HG02938 (cell line): ENCODE measurements at regions not wholly inside any gene's neighbourhood (a gene's known extent, or its start where the extent isn't known, plus 50 kb on each side); places are given as distances from the start of the nearest gene placed in this dataset.

Experiments used
- ATAC-seq: cut with Tn5 transposase; IDR thresholded peaks from one replicate; pipeline ENCODE4 v1.9.1; 2021; ENCODE audit warnings: mild to moderate bottlenecking, moderate library complexity; ENCODE audit not compliant: unreplicated experiment

- no peak for ATAC-seq
Observed at GRCh38 chr5:8234179-8234770, 365.3 kb downstream of the MTRR start.

DNA sequence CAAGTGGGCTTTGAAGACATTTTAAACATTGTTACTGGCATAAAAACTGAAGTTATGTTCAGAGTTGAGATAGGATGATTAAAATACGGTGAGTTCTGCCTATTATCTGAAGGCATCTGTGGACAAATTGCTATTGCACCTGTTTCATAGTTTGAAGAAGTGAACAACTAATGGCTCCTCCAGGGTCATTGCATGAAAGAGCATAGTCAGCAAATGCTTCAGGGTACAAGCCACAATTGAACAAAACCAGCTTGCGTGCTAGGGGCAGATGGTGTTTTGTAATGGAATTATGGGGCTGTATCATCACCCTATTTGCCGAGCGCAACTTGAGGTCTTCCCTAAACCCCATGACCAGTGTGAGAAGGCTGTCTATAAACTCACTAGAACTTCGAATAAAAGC is 369.1 kb downstream of the MTRR start:
- no peak for ATAC-seq

GRCh38 chr5:8239198-8239597 is 370.2 kb downstream of the MTRR start:
- ATAC-seq, result no peak

DNA sequence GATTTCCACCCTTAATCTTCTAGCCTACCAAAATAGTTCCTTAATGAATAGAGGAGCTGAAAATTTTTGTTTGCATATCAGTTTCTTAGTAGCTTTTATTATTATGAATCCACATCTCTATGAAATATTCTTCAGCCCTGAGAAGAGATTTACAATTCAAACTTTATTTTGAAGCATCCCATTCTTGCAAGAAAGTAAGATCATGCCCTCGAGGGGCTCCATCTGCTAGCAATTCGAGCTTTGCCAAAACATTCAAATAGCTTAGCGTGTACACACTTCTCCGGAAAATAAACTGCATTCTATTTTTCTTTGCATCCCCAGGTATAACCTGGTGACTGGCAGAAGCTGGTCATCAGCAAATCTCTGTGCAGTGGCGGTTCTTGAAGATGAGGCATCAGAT is 370.7 kb downstream of the MTRR start:
- no peak for ATAC-seq

- ATAC-seq, result no peak
Observed at GRCh38 chr5:8241076-8241475, 372.1 kb downstream of the MTRR start.

DNA sequence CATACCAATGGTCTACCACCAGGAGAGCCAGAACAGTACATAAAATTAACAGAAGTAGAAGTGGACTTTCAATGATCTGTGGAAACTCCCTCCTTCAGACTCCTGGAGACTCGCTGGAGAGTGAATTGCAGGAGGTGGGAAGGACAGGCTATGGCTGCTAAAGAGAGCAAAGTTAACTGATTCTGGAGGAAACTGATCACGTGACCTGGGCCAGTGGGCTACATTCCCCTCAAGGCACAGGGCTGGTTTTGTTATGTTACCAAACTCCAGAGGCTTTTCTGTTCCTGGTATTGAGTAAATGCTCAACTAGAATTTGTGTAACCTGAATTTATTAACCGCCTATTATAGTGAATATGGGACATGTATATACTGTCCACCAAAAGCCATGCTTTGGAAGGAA is 372.6 kb downstream of the MTRR start:
- no peak for ATAC-seq

- no peak for ATAC-seq
Observed at GRCh38 chr5:8247049-8247899, 378.3 kb downstream of the MTRR start.

GRCh38 chr5:8253376-8253775 is 384.4 kb downstream of the MTRR start:
- no peak for ATAC-seq

- ATAC-seq, result no peak
Observed at GRCh38 chr5:8254674-8255073, 385.7 kb downstream of the MTRR start.

- no peak for ATAC-seq
Observed at GRCh38 chr5:8258801-8259200, 389.9 kb downstream of the MTRR start.

DNA sequence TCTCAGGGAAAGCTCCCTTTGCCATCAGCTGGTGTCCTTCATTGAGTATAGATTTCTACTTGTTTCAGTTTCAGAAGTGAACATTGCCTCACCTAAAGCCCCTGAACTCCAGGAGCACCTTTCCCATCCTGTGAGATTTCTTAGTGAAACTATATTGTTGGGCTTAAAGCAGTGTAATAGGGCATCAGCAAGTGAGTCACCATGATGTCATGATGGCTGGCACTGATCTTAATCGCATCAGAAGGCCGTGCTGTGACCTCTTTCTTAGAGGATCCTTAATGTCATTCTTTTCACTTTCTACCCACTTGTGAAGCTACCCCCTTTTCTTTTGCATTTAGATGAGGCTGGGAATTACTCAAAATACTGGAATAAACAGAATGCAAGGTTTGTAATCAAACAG is 401.3 kb downstream of the MTRR start:
- ATAC-seq, result no peak

- no peak for ATAC-seq
Observed at GRCh38 chr5:8280711-8281363, 411.9 kb downstream of the MTRR start.

DNA sequence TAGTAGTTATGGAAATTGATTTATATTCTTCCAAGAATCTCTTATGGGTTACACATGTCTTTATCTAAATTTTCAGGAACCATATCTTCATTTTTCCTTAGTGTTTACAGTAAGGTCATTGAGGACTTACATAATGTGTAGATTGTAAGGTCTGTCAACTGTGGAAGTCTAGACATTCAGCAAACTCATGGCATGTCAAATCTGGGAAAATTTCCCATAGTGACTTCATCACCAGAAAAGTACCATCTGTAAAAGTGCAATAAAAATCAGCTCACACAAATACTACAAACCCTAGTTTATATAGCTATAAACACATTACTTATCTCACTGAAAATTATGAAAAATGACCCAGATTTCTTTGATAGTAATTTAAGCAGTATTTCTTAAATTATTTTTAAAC is 419.4 kb downstream of the MTRR start:
- ATAC-seq, result no peak

- ATAC-seq, result no peak
Observed at GRCh38 chr5:8288897-8289516, 420.1 kb downstream of the MTRR start.

DNA sequence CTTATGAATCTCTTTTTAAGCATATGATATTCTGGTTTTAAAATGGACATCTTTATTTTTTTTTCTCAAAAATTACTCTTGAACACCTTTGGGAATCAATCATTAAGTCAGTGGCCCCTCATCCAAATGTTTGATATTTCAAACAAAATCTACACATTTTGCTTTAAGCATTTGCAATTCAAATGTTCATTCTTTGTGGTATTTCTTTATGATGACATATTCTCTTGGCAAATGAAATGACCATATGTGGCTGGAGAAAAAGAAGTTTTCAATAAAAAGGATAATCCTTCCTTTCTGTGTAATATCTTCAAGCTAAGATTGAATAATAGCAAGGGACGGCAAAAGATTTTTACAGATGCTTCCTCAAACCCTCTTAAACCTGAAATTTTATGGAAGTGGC is 420.8 kb downstream of the MTRR start:
- no peak for ATAC-seq

- ATAC-seq, result no peak
Observed at GRCh38 chr5:8290721-8291120, 421.8 kb downstream of the MTRR start.

DNA sequence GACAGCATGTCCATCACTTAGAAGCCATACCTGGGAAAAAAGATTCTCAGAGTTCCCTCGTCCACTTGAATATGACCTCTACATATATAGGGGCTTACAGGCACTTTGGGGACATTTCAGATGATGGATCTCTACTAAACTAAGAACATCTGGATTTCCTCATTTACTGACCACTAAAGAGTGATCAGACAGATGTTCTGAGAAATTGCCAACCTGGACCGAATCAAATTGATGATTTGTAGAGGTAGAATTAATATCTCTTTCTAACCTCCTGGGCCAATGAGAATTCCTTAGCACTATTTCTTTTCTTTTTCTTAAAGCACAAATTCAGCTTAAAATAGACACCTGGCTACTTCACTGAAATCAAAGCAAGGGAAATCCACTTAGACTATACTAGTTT is 422.7 kb downstream of the MTRR start:
- ATAC-seq, result no peak

DNA sequence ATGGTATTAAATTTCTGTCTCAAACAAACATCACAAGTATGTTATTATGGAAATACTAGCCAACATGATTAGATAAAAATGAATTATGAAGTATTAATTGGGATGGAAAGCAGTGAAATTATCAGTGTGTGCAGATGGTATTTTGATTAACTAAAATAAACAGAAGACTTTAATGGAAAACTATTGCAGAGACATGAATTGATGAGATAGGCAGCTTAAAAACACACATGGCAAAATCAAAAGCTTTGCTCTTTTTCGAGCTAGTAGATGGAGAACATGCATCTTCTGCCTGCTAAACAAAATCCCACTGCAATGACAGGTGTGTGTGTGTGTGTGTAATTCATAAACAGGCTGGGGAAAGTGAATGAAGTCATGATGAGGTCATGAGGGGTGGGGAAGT is 426.2 kb downstream of the MTRR start:
- ATAC-seq, result no peak

GRCh38 chr5:8299716-8300115 is 430.8 kb downstream of the MTRR start:
- no peak for ATAC-seq

- ATAC-seq, result no peak
Observed at GRCh38 chr5:8304341-8304740, 435.4 kb downstream of the MTRR start.

DNA sequence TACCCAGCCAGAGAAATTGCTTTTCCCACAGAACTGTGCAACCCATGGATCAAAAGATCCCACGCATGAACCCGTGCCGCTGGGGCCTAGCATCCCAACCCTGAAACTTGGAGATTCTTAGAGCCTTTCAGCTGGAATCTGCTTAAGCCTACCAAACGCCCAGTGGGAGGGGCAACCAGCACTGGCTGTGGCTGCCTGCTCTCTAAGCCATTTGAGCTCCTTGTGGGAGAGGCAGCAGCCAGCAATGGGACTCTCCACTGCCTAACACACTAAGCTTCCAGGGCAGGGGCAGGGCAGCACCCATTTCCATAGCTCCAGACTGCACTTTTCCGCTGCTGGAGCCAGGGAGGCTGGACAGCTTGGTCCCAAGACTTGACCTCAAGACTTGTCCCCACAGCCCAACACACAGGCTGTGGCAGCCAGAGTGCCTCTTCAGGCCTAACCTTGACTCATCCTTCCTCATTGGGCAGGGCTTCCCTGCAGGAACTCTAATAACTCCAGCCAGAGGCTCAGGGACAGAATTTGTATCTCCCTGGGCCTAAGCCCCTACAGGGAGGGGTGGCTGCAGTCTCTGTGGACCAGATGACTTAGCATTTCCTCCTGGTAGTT is 437.4 kb downstream of the MTRR start:
- ATAC-seq, result no peak
